GM12865 (cell line): ENCODE measurements at regions not wholly inside any gene's neighbourhood (a gene's known extent, or its start where the extent isn't known, plus 50 kb on each side); places are given as distances from the start of the nearest gene placed in this dataset.
"Not testable (repeated sequence)": the region's sequence is repeated elsewhere in the genome, so short reads cannot be mapped to it uniquely, and the experiment has no call there.

Source experiments
- DNase-seq: peaks from one replicate; pipeline ENCODE4 v3.0.0; 2010; ENCODE audit warnings: low read depth
- H3K4me3 ChIP-seq: 2 replicates; pipeline ENCODE4 v1.5.1; 2011; ENCODE audit warnings: mild to moderate bottlenecking, low read depth, low read length, control low read depth
- CTCF ChIP-seq: IDR thresholded peaks from 2 replicates; pipeline ENCODE4 v1.5.1; 2011; ENCODE audit warnings: low read length, control low read depth, low read depth, inconsistent platforms; ENCODE audit not compliant: insufficient read depth; ENCODE audit errors: missing control alignments

- no peak for DNase-seq
- TF ChIP-seq CTCF = no peak
Measured at GRCh38 chrX:43278440-43278839, 377.7 kb upstream of the MAOA start.

GRCh38 chrX:43279341-43279808, 376.7 kb upstream of the MAOA start:
- H3K4me3 ChIP-seq = no peak overlapping the region
- DNase-seq = no peak
- no peak for TF ChIP-seq CTCF

More at GRCh38 chrX:43278440-43278839, 377.7 kb upstream of the MAOA start:
- no peak overlapping the region for H3K4me3 ChIP-seq

GRCh38 chrX:43283187-43283586, 372.9 kb upstream of the MAOA start:
- DNase-seq = no peak
- H3K4me3 ChIP-seq = no peak overlapping the region
- no peak for TF ChIP-seq CTCF

GRCh38 chrX:43311625-43312024, 344.5 kb upstream of the MAOA start:
- not testable (repeated sequence) for H3K4me3 ChIP-seq, DNase-seq

GRCh38 chrX:43313035-43313434, 343.1 kb upstream of the MAOA start:
- TF ChIP-seq CTCF = no peak

GRCh38 chrX:43314525-43314924, 341.6 kb upstream of the MAOA start:
- H3K4me3 ChIP-seq = no peak overlapping the region
- no peak for DNase-seq
- no peak for TF ChIP-seq CTCF

More at GRCh38 chrX:43313035-43313434, 343.1 kb upstream of the MAOA start:
- H3K4me3 ChIP-seq = no peak overlapping the region
- no peak for DNase-seq

- no peak overlapping the region for H3K4me3 ChIP-seq
- TF ChIP-seq CTCF = no peak
- no peak for DNase-seq
Measured at GRCh38 chrX:43315622-43316021, 340.5 kb upstream of the MAOA start.
